ENCODE measurements at regions not wholly inside any gene's neighbourhood (a gene's known extent, or its start where the extent isn't known, plus 50 kb on each side); places are given as distances from the start of the nearest gene placed in this dataset.

GRCh38 chr7:49088017-49088416, 163.7 kb downstream of the CDC14C start:
- TF ChIP-seq POLR2A (IDR thresholded peaks at IDR 0.05) (no peak), CTCF (IDR thresholded peaks at IDR 0.05) (no peak)

All from heart left ventricle (tissue), 13 donors.